Dermis microvascular lymphatic vessel endothelial cell (primary cell): ENCODE measurements at regions not wholly inside any gene's neighbourhood (a gene's known extent, or its start where the extent isn't known, plus 50 kb on each side); places are given as distances from the start of the nearest gene placed in this dataset.
"Not testable (repeated sequence)": the region's sequence is repeated elsewhere in the genome, so short reads cannot be mapped to it uniquely, and the experiment has no call there.

ENCODE experiments used
- DNase-seq, 2 donors: peaks; one replicate each; pipeline versions ENCODE4 v3.0.0 to v3.0.0-alpha.2; 2010; ENCODE audit warnings: low read depth in 2 of 2

- no peak for DNase-seq
These were observed 189.1 kb upstream of the FAT3 start for GRCh38 chr11:92035488-92035887.

DNA sequence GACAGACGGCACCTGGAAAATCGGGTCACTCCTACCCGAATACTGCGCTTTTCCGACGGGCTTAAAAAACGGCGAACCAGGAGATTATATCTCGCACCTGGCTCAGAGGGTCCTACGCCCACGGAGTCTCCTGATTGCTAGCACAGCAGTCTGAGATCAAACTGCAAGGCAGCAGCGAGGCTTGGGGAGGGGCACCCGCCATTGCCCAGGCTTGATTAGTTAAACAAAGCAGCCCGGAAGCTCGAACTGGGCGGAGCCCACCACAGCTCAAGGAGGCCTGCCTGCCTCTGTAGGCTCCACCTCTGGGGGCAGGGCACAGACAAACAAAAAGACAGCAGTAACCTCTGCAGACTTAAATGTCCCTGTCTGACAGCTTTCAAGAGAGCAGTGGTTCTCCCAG, 197.5 kb upstream of the FAT3 start:
- not testable (repeated sequence) for DNase-seq

DNA sequence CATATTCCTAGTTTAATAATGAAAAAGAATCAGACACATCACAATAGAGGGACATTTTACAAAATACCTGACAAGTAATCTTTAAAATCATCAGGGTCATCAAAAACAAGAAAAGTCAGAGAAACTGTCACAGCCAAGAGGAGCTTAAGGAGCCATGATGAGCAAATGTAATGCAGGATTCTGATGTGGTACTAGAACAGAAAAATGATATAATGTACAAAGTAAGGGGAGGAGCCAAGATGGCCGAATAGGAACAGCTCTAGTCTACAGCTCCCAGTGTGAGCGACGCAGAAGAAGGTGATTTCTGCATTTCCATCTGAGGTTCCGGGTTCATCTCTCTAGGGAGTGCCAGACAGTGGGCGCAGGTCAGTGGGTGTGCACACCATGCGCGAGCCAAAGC, 198.0 kb upstream of the FAT3 start:
- no peak for DNase-seq

DNA sequence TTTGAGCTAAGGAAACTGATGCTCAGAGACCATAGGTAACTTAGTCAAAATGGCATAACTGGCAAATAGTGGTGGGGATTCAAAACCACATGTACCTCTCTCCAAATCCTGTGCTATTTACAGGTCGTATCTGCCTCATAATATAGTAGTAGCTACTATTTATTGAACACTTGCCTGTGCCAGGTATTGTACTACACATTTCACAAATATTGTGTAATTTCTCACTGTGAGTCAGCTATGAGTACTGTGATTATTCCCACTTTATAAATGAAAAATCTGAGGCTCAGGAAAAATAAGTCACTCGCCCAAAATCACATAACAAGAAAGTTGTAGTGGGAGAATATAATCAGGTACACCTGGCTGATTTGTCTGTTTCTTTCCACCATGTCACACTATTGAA, 199.8 kb upstream of the FAT3 start:
- no peak for DNase-seq

- DNase-seq, result no peak
These were observed 202.1 kb upstream of the FAT3 start for GRCh38 chr11:92022499-92022898.

DNA sequence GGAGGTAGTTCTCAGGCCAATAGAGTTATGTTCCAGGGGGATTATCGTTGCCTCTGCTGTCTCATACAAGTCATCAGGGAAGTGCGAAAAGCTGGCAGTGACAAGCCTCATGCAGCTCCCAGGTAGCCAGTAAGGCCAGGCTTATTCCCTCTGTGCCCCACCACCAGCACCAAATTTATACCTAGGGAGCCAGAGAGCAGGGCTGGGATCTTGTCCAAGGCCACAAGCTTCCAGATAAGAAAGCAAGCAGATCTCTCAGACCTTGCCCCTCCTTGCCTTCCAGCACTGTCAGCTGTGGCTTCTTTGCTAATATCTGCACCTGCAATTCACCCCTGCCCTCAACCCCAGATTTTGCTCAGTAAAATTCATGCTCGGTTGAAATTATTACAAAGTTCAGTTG, 206.3 kb upstream of the FAT3 start:
- no peak for DNase-seq

DNA sequence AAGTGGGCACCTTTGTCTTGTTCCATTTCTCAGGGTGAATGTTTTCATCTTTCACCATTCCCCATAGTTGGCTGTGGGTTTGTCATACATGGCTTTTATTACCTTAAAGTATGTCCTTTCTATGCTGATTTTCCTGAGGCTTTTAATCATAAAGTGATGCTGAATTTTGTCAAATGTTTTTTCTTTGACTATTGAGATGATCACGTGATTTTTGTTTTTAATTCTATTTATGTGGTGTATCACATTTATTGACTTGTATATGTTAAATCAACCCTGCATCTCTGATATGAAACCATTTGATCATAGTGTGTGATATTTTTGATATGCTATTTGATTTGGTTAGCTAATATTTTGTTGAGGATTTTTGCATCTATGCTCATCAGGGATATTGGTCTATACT, 216.4 kb upstream of the FAT3 start:
- no peak for DNase-seq

DNA sequence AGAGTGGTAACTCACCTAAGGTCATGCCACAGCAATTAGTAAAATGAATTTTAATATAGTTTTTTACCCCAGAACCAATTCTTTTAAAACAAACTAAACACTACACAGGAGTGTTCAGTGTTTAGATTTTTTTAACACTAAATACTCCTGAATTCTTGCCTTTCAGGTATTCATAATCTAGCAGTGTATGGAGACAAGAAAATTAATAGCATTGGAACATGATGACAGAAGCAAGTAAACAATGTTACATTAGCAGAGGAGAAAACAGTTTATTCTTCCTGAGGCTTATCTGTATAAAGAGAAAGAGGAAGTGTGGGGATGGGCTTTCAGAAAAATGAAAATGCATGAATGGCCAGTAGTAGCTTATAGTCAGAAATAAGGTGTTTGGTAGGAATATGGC, 222.1 kb upstream of the FAT3 start:
- no peak for DNase-seq

DNA sequence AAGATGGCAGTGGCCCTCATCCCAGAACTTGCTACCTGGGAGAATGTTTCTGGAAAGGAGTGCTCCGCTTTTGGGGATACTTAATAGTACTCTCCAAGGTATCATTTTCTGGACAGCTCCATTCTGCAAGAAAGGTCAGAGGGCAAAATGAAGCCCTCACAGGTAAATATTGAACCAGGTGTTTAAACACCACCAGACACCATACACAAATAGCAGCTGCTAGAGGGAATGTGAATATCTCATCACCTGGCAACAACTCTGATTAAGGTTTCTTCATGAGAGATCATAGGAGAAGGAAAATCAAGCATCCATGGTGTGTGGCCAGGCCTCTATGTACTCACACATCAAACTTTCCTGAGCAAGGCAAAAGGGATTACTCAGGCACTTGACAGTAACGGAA, 226.1 kb upstream of the FAT3 start:
- no peak for DNase-seq

- no peak for DNase-seq
These were observed 227.4 kb upstream of the FAT3 start for GRCh38 chr11:91997226-91997625.

DNA sequence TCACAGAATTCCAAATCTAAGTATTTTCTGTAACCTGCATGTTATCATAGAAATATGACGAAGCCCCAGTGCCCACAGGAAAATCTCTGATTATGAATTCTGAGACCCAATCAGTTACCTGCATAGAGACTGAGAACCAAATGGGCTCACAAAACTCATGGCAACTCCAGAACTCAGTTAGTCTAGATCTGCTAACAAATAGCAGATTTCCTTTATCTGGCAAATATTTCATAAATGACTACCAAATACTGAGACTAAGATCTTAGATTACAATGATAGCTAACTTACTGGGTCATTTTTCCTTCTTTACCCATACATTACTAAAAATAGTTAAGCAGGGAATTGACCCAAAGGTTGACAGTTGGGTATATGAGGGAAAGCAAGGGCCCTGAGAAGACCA, 228.1 kb upstream of the FAT3 start:
- DNase-seq, result no peak

GRCh38 chr11:91988443-91988842, 236.2 kb upstream of the FAT3 start:
- DNase-seq, result not testable (repeated sequence)

GRCh38 chr11:91986218-91986617, 238.4 kb upstream of the FAT3 start:
- no peak for DNase-seq

DNA sequence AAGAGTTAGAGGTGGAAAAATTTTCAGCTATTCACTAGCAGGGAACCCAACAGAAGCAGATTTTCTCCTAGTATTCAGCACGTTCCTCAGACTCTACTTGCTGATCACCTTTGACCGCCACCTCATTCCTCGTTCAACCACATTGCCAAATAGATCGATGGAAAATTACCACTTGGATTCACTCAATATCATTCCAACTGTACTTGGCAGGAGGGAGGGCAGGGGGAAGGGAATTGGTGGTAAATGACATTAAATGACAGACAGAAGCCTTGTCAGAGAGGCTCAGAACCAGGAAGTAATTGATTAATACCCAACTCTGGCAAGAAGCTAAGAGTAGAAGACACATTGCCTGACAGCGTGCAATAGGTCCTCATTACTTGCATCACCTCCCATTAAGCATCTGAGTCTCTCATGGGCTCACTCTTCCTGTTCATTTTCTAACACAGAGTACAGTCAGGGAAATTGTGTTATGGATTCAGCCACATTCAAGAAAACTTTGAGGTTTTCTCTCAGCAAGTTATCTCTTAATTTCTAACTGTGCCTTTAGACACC, 240.5 kb upstream of the FAT3 start:
- DNase-seq, result no peak

DNA sequence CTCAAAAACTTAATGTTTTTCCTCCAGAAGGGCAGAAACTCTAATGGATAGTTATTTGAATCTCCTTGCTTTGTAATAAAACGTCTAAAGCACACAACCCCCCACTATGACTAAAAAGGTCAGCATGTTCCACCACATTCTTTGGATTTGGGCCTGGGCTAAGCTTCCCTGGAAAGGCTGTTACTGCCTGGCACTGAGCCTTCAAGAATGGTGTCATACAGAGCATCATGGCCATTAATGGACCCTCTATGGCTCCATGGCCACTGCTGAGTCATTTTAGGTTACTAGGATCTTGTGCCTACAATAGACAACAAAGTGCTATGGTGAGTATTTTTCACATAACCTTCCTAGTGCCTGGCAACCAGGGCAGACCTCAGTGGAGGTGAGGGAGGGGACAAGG, 242.6 kb upstream of the FAT3 start:
- DNase-seq, result no peak

DNA sequence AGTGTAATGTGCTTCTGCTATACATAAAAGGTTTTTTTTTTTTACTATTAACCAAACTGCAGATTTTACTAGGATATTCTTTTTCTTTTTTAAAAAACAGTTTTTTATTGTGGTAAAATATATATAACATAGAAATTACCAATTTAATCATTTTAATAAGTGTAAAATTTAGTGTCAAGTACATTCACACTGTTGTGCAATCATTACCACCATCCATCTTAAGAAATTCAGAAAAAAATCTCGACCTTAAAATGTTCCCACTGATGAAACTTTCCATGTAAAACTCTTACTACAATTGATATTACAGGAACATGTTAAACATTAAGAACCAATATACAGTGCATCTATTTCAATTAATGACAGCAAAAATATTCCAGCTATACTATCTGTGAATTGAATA, 244.8 kb upstream of the FAT3 start:
- no peak for DNase-seq

- DNase-seq, result no peak
These were observed 245.9 kb upstream of the FAT3 start for GRCh38 chr11:91978747-91979146.

DNA sequence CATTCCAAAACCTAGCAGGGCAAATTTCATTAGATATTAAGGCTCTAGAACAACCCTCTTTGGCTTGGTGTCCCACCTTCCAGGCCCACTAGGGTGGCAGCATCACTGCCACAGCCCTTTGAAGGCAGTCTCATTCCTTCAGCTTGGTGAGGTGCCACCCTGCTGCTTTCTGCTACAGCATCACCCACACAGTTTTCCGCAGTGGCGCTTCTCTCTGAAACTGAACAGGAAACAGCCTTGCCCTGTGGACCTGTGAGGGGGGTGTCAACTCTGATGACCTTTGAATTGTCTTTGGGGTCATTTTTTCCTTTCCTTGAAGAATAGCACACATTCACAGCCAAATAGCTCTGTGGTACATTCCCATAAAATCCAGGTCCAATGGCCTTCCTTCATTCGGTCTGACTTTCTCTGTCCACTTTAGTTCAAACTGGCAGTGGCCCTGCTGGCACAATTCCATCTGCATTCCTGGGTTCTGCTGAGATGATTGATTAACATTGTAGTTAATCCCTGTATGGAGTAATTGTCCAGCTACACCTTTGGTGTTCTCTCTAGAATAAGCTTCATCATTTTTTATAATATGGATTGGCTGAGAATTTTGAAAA, 251.9 kb upstream of the FAT3 start:
- no peak for DNase-seq

DNA sequence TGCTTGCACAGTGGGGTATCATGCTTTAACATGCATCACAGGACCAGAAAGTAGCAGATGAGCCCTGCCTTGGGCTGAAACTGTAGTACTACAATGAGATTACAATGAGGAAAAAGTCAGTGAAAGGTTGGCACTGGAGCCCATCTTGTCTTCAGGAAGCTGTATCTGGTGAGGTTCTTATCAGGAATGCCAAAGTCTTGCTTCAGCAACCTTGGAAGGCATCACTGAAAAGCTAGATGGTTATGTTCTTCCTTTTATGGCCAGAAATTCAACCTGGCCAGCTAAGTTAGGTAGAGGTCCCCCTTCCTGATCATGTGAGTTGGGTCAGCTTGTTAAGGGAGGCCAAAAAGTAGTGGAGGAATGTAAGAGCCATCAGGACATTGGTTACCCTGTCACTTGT, 254.0 kb upstream of the FAT3 start:
- DNase-seq, result no peak

DNA sequence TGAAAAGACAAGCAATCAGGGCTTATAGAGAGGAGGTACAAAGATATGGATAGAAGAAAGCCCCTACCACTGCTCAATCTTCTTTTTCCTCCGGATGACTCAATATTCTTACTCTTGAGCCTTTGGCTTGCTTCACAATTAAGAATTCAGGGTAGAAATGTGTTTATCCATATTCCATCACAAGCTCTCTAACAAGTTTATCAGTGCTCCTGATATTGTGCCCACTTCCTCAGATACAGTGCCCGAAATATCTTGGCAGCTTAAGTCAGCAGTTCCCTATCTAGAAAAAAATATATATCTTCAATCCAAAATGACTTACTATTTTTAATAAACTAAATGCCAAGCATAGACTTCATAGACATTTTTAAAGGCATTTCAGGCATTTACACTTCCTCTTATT, 255.1 kb upstream of the FAT3 start:
- no peak for DNase-seq

GRCh38 chr11:91967691-91968045, 256.9 kb upstream of the FAT3 start:
- DNase-seq, result no peak

DNA sequence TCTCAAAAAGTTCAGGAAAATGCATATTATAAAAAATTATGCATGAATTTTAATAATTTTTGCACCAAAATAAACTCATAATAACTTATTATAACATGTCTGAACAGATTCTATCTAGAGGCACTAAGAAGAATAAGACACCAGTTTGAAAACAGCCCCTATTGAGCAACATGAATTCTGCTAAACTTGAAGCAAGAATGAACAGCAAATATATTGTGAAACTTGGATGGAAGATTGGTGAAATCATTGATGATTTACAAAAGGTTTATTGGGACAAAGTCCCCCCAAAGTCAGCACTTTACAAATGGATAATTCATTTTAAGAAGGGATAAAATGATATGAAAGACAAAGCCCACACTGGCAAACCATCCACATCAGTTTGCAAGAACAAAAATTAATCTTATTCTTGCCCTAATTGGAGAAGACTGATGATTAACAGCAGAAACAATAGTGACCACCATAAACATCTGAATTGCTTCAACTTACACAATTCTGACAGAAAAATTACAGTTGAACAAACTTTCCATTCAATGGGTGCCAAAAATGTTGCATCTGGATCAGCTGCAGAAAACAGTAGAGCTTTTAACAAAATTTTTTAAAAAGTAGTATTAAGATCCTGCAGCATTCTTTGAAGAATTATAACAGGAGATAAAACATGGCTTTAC, 257.5 kb upstream of the FAT3 start:
- DNase-seq, result no peak

DNA sequence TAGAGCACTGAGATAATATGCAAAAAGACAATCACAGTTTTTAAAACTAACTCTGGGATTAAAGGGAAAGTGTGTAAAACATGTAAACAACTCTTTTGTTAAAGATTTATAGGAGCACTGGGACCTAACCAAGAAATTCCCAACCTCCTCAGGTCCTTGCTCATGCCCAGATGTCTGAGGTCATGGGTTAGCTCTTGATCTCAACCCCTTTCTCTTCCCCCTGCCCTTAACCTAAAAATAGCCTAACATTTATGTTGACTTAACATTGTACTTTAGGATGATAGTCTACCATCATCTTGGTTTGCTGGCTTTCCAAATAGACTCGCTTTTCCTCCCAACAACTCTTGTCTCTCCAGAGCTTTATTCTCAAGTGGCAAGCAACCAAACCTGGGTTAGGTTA, 258.2 kb upstream of the FAT3 start:
- DNase-seq, result no peak

DNA sequence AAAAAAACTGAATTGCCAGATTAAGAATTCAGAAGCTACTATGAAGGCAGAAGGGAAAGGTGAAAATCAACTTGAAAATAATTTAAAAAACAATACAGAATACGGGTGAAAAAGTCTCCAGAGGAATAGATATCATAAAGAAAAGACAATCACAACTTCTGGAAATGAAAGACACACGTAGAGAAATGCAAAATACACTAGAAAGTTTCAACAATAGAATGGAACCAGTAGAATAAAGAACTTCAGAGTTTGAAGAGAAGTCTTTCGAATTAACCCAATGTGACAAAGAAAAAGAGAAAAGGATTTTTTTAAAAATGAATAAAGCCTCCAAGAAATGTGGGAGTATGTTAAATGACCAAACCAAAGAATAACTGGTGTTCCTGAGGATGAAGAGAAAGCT, 263.8 kb upstream of the FAT3 start:
- no peak for DNase-seq
